Epithelial cell of prostate (primary cell): ENCODE measurements at regions not wholly inside any gene's neighbourhood (a gene's known extent, or its start where the extent isn't known, plus 50 kb on each side); places are given as distances from the start of the nearest gene placed in this dataset.
"Not testable (repeated sequence)": the region's sequence is repeated elsewhere in the genome, so short reads cannot be mapped to it uniquely, and the experiment has no call there.

Experiments used
- DNase-seq: peaks from one replicate; pipeline ENCODE4 v3.0.0-alpha.2; 2011; ENCODE audit warnings: low read depth, low spot score
- H3K27ac ChIP-seq: fragments of 450-650 bp; 2 replicates; pipeline ENCODE4 v1.5.1; 2017; ENCODE audit warnings: mild to moderate bottlenecking

- H3K27ac ChIP-seq, DNase-seq: not testable (repeated sequence)
Observed at GRCh38 chr19:28538579-28538978, 674.4 kb downstream of the UQCRFS1 start.

GRCh38 chr19:28537896-28538295, 675.1 kb downstream of the UQCRFS1 start:
- no peak for DNase-seq
- H3K27ac ChIP-seq: no peak overlapping the region

- no peak overlapping the region for H3K27ac ChIP-seq
- DNase-seq: no peak
Observed at GRCh38 chr19:28537079-28537478, 675.9 kb downstream of the UQCRFS1 start.

- no peak overlapping the region for H3K27ac ChIP-seq
- no peak for DNase-seq
Observed at GRCh38 chr19:28535352-28535775, 677.6 kb downstream of the UQCRFS1 start.

GRCh38 chr19:28534766-28535351, 678.1 kb downstream of the UQCRFS1 start:
- DNase-seq: no peak
- H3K27ac ChIP-seq: no peak overlapping the region

- no peak overlapping the region for H3K27ac ChIP-seq
- DNase-seq: no peak
Observed at GRCh38 chr19:28532765-28533341, 680.1 kb downstream of the UQCRFS1 start.

- H3K27ac ChIP-seq: no peak overlapping the region
- DNase-seq: no peak
Observed at GRCh38 chr19:28531979-28532378, 681.0 kb downstream of the UQCRFS1 start.

- DNase-seq: no peak
- no peak overlapping the region for H3K27ac ChIP-seq
Observed at GRCh38 chr19:28530406-28531035, 682.4 kb downstream of the UQCRFS1 start.

GRCh38 chr19:28526038-28526437, 686.9 kb downstream of the UQCRFS1 start:
- H3K27ac ChIP-seq: no peak overlapping the region
- no peak for DNase-seq

GRCh38 chr19:28523619-28524018, 689.3 kb downstream of the UQCRFS1 start:
- H3K27ac ChIP-seq: no peak overlapping the region

GRCh38 chr19:28522545-28522922, 690.4 kb downstream of the UQCRFS1 start:
- no peak for DNase-seq
- H3K27ac ChIP-seq: no peak overlapping the region

More at GRCh38 chr19:28523619-28524018, 689.3 kb downstream of the UQCRFS1 start:
- no peak for DNase-seq

- H3K27ac ChIP-seq: no peak overlapping the region
- no peak for DNase-seq
Observed at GRCh38 chr19:28521614-28522544, 691.1 kb downstream of the UQCRFS1 start.

GRCh38 chr19:28520998-28521568, 691.9 kb downstream of the UQCRFS1 start:
- H3K27ac ChIP-seq: no peak overlapping the region
- no peak for DNase-seq

GRCh38 chr19:28519952-28520861, 692.7 kb downstream of the UQCRFS1 start:
- DNase-seq: no peak
- no peak overlapping the region for H3K27ac ChIP-seq

GRCh38 chr19:28519218-28519779, 693.7 kb downstream of the UQCRFS1 start:
- no peak overlapping the region for H3K27ac ChIP-seq
- DNase-seq: no peak

- H3K27ac ChIP-seq: no peak overlapping the region
- no peak for DNase-seq
Observed at GRCh38 chr19:28516415-28516872, 696.5 kb downstream of the UQCRFS1 start.

GRCh38 chr19:28514166-28514565, 698.8 kb downstream of the UQCRFS1 start:
- DNase-seq: no peak
- H3K27ac ChIP-seq: no peak overlapping the region

GRCh38 chr19:28511655-28512054, 701.3 kb downstream of the UQCRFS1 start:
- H3K27ac ChIP-seq: no peak overlapping the region
- DNase-seq: no peak
